ENCODE measurements at regions not wholly inside any gene's neighbourhood (a gene's known extent, or its start where the extent isn't known, plus 50 kb on each side); places are given as distances from the start of the nearest gene placed in this dataset.
"Not testable (repeated sequence)": the region's sequence is repeated elsewhere in the genome, so short reads cannot be mapped to it uniquely, and the experiment has no call there.

DNA sequence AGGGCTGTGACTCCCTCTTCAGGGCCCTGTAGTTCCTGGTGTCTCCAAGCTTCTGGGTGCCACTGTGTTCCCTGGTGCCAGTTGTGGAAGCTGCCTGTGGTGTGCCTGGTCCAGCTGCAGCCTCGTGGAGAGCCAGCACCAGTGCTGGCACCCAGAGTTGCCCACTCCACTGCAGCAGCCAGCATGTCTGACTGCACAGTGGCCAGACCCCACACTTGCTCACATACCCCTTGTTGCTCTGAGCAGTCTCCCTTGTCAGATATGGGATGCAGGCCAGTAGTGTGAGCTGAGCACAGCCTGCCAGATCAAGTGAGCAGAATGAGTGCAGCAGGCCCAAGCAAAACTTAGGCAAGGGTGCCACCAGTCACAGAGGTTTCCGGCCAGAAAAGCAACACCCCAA, 108.6 kb downstream of the ZMAT1 start:
- TF ChIP-seq, protein P1, sequence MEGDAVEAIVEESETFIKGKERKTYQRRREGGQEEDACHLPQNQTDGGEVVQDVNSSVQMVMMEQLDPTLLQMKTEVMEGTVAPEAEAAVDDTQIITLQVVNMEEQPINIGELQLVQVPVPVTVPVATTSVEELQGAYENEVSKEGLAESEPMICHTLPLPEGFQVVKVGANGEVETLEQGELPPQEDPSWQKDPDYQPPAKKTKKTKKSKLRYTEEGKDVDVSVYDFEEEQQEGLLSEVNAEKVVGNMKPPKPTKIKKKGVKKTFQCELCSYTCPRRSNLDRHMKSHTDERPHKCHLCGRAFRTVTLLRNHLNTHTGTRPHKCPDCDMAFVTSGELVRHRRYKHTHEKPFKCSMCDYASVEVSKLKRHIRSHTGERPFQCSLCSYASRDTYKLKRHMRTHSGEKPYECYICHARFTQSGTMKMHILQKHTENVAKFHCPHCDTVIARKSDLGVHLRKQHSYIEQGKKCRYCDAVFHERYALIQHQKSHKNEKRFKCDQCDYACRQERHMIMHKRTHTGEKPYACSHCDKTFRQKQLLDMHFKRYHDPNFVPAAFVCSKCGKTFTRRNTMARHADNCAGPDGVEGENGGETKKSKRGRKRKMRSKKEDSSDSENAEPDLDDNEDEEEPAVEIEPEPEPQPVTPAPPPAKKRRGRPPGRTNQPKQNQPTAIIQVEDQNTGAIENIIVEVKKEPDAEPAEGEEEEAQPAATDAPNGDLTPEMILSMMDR (IDR thresholded peaks at IDR 0.05; ENCODE audit: poor library complexity, severe bottlenecking), result no peak
- ATAC-seq (ENCODE audit: low read depth) (no peak), DNase-seq (ENCODE audit: low spot score) (no peak)
- H3K36me3 ChIP-seq (ENCODE audit: low read depth), result no peaks in the 10 kb centered on the region
- H3K9me3 ChIP-seq (ENCODE audit: severe bottlenecking), result no peaks in the 10 kb centered on the region
- no peak overlapping the region for H3K4me3 ChIP-seq (ENCODE audit: severe bottlenecking)
- H3K4me1 ChIP-seq (ENCODE audit: insufficient read depth, poor library complexity, severe bottlenecking), result no peaks in the 10 kb centered on the region
- H3K27ac ChIP-seq (ENCODE audit: poor library complexity, severe bottlenecking), result no peak overlapping the region
- H3K27me3 ChIP-seq (ENCODE audit: insufficient read depth, poor library complexity, severe bottlenecking), result no peaks in the 10 kb centered on the region

DNA sequence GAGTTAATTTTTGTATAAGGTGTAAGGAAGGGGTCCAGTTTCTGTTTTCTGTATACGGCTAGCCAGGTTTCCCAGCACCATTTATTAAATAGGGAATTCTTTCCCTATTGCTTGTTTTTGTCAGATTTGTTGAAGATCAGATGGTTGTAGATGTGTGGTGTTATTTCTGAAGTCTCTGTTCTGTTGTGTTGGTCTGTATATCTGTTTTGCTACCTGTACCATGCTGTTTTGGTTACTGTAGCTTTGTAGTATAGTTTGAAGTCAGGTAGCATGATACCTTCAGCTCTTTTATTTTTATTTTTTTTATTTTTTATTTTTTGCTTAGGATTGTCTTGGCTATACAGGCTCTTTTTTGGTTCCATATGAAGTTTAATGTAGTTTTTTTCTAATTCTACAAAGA, 114.1 kb downstream of the ZMAT1 start:
- H3K4me3 ChIP-seq (ENCODE audit: severe bottlenecking); H3K27me3 ChIP-seq (ENCODE audit: insufficient read depth, poor library complexity, severe bottlenecking); ATAC-seq (ENCODE audit: low read depth); H3K9me3 ChIP-seq (ENCODE audit: severe bottlenecking); H3K27ac ChIP-seq (ENCODE audit: poor library complexity, severe bottlenecking); DNase-seq (ENCODE audit: low spot score); H3K36me3 ChIP-seq (ENCODE audit: low read depth); H3K4me1 ChIP-seq (ENCODE audit: insufficient read depth, poor library complexity, severe bottlenecking): not testable (repeated sequence)

DNA sequence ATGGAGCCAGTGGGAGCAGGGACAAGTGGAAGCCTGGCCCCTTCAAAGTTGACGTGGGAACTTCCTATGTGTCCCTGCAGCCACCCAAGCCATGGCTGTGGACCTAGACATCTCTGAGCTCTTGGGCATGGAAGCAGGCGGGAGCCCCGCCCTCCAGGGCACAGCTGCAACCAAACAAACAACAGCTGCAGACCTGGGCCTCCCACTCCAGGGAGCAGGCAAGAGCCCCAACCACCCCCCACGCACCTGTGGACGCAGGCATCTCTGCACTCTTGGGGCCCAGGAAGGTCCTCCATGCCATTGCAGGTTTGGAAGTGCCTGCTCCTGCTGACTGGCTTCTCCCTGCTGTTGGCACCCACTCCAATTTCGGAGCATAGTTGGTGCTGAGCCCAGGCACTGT, 118.6 kb downstream of the ZMAT1 start:
- no peak for ATAC-seq (ENCODE audit: low read depth)
- Histone ChIP-seq H3K27ac (ENCODE audit: poor library complexity, severe bottlenecking) (no peak overlapping the region), H3K4me1 (ENCODE audit: insufficient read depth, poor library complexity, severe bottlenecking) (no peaks in the 10 kb centered on the region)

DNA sequence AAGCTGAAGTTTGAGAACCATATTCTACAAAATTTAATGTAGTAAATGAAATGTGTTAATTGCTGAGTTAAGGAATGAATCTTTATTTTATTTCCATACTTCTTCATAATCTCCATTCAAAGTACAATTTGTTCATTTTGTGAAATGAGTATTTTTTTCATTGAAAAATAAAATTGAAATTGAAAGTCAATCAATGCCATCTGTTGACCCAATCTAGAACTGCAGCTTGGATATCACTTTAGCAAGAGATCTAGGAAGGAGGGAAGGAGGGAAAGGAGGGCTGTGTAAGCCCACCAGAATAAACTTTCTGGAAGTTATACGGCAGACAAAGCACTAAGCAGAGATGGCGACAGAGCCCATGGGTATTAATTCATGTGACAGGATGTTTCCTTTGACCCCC, 128.4 kb downstream of the ZMAT1 start:
- no peaks in the 10 kb centered on the region for H3K4me1 ChIP-seq (ENCODE audit: insufficient read depth, poor library complexity, severe bottlenecking)
- ATAC-seq (ENCODE audit: low read depth), result no peak

More for the DNA sequence above, 118.6 kb downstream of the ZMAT1 start:
- no peak for DNase-seq (ENCODE audit: low spot score)
- no peaks in the 10 kb centered on the region for H3K36me3 ChIP-seq (ENCODE audit: low read depth)
- no peaks in the 10 kb centered on the region for H3K27me3 ChIP-seq (ENCODE audit: insufficient read depth, poor library complexity, severe bottlenecking)
- TF ChIP-seq, protein P1 (IDR thresholded peaks at IDR 0.05; ENCODE audit: poor library complexity, severe bottlenecking), result no peak
- H3K9me3 ChIP-seq (ENCODE audit: severe bottlenecking), result no peaks in the 10 kb centered on the region
- no peak overlapping the region for H3K4me3 ChIP-seq (ENCODE audit: severe bottlenecking)

DNA sequence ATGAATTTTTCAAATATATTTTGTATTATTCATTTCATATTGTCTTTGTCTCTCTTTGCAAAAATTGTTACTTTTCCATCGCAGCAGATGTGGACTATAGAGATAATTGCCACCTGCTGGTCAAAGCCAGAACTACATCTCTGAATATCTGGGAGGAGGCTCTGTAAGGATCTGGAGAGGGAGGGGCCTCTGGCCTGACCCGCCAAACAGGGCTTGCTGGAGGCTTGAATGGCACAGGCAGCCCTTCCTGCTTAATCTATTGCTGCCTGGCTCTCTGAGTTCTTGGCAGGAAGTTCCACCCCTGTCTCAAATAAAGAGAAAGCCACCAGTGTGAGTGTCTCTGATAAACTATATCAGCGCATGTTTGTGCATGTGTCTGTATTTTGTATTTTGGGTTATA, 132.4 kb downstream of the ZMAT1 start:
- no peak overlapping the region for H3K27ac ChIP-seq (ENCODE audit: poor library complexity, severe bottlenecking)
- no peaks in the 10 kb centered on the region for H3K27me3 ChIP-seq (ENCODE audit: insufficient read depth, poor library complexity, severe bottlenecking)
- ATAC-seq (ENCODE audit: low read depth), result peak; percentile 100
- TF ChIP-seq, protein P1 (IDR thresholded peaks at IDR 0.05; ENCODE audit: poor library complexity, severe bottlenecking), result peak; percentile 51
- H3K36me3 ChIP-seq (ENCODE audit: low read depth), result no peaks in the 10 kb centered on the region
- no peaks in the 10 kb centered on the region for H3K4me1 ChIP-seq (ENCODE audit: insufficient read depth, poor library complexity, severe bottlenecking)
- H3K4me3 ChIP-seq (ENCODE audit: severe bottlenecking), result no peak overlapping the region
- peak; percentile 62 for DNase-seq (ENCODE audit: low spot score)
- H3K9me3 ChIP-seq (ENCODE audit: severe bottlenecking), result no peaks in the 10 kb centered on the region

More for the DNA sequence above, 128.4 kb downstream of the ZMAT1 start:
- no peaks in the 10 kb centered on the region for H3K9me3 ChIP-seq (ENCODE audit: severe bottlenecking)
- H3K27me3 ChIP-seq (ENCODE audit: insufficient read depth, poor library complexity, severe bottlenecking), result no peaks in the 10 kb centered on the region
- H3K27ac ChIP-seq (ENCODE audit: poor library complexity, severe bottlenecking), result no peak overlapping the region
- DNase-seq (ENCODE audit: low spot score), result no peak
- H3K4me3 ChIP-seq (ENCODE audit: severe bottlenecking), result no peak overlapping the region
- TF ChIP-seq, protein P1 (IDR thresholded peaks at IDR 0.05; ENCODE audit: poor library complexity, severe bottlenecking), result peak; percentile 35
- no peaks in the 10 kb centered on the region for H3K36me3 ChIP-seq (ENCODE audit: low read depth)

All from RWPE2 (cell line).